GM21360 (cell line): ENCODE measurements at regions not wholly inside any gene's neighbourhood (a gene's known extent, or its start where the extent isn't known, plus 50 kb on each side); places are given as distances from the start of the nearest gene placed in this dataset.

ENCODE experiments used
- ATAC-seq: cut with Tn5 transposase; IDR thresholded peaks from one replicate; pipeline ENCODE4 v1.9.1; 2021; ENCODE audit warnings: mild to moderate bottlenecking, moderate library complexity; ENCODE audit not compliant: unreplicated experiment

GRCh38 chr9:91039835-91040140 lies 238.2 kb downstream of the SYK start:
- ATAC-seq, result no peak

- no peak for ATAC-seq
These were observed 239.0 kb downstream of the SYK start for GRCh38 chr9:91040371-91041215.

GRCh38 chr9:91042024-91042423 lies 240.4 kb downstream of the SYK start:
- no peak for ATAC-seq

- ATAC-seq, result no peak
These were observed 240.9 kb downstream of the SYK start for GRCh38 chr9:91042541-91042940.

GRCh38 chr9:91043056-91043810 lies 241.6 kb downstream of the SYK start:
- no peak for ATAC-seq

- no peak for ATAC-seq
These were observed 242.2 kb downstream of the SYK start for GRCh38 chr9:91043811-91044175.

GRCh38 chr9:91044354-91044753 lies 242.7 kb downstream of the SYK start:
- ATAC-seq, result no peak

- ATAC-seq, result no peak
These were observed 243.4 kb downstream of the SYK start for GRCh38 chr9:91045041-91045440.

GRCh38 chr9:91047529-91047928 lies 245.9 kb downstream of the SYK start:
- ATAC-seq, result no peak

- ATAC-seq, result no peak
These were observed 246.5 kb downstream of the SYK start for GRCh38 chr9:91047993-91048607.

- no peak for ATAC-seq
These were observed 247.1 kb downstream of the SYK start for GRCh38 chr9:91048749-91049148.

- ATAC-seq, result no peak
These were observed 252.2 kb downstream of the SYK start for GRCh38 chr9:91053824-91054223.

- no peak for ATAC-seq
These were observed 254.2 kb downstream of the SYK start for GRCh38 chr9:91055845-91056244.

GRCh38 chr9:91056486-91056885 lies 254.9 kb downstream of the SYK start:
- ATAC-seq, result no peak

GRCh38 chr9:91056917-91057316 lies 255.3 kb downstream of the SYK start:
- ATAC-seq, result no peak

GRCh38 chr9:91059713-91060112 lies 258.1 kb downstream of the SYK start:
- ATAC-seq, result no peak

GRCh38 chr9:91060520-91061343 lies 259.1 kb downstream of the SYK start:
- no peak for ATAC-seq

GRCh38 chr9:91061506-91061905 lies 259.9 kb downstream of the SYK start:
- ATAC-seq, result no peak

GRCh38 chr9:91062281-91062680 lies 260.7 kb downstream of the SYK start:
- no peak for ATAC-seq

GRCh38 chr9:91063471-91063870 lies 261.9 kb downstream of the SYK start:
- no peak for ATAC-seq
